Bronchial epithelial cell (primary cell): ENCODE measurements at regions not wholly inside any gene's neighbourhood (a gene's known extent, or its start where the extent isn't known, plus 50 kb on each side); places are given as distances from the start of the nearest gene placed in this dataset.

Experiments used
- DNase-seq: peaks from one replicate; pipeline ENCODE4 v3.0.0-alpha.2; 2010; ENCODE audit warnings: low read depth
- FAIRE-seq: peaks from 2 replicates; lab custom pipeline; 2011; peaks lifted over from hg19 to GRCh38; lab: Jason Lieb, UNC
- H3K27me3 ChIP-seq: 2 replicates; pipeline ENCODE4 v1.5.1; 2011; ENCODE audit warnings: low read length; ENCODE audit not compliant: control insufficient read depth, insufficient read depth
- H3K36me3 ChIP-seq: 2 replicates; pipeline ENCODE4 v1.5.1; 2011; ENCODE audit warnings: low read length; ENCODE audit not compliant: control insufficient read depth, insufficient read depth
- H3K4me3 ChIP-seq: 2 replicates; pipeline ENCODE4 v1.5.1; 2011; ENCODE audit warnings: mild to moderate bottlenecking, low read depth, low read length, control low read depth
- CTCF ChIP-seq: IDR thresholded peaks from 2 replicates; pipeline ENCODE4 v1.5.1; 2011; ENCODE audit warnings: mild to moderate bottlenecking, moderate library complexity, low read length, control low read depth, inconsistent platforms; ENCODE audit not compliant: insufficient read depth, severe bottlenecking

GRCh38 chr7:118511146-118511545 lies 286.6 kb downstream of the ANKRD7 start:
- H3K4me3 ChIP-seq: no peak overlapping the region
- no peaks in the 10 kb centered on the region for H3K27me3 ChIP-seq
- FAIRE-seq: no peak
- H3K36me3 ChIP-seq: no peaks in the 10 kb centered on the region
- no peak for TF ChIP-seq CTCF
- no peak for DNase-seq

GRCh38 chr7:118517275-118517674 lies 292.8 kb downstream of the ANKRD7 start:
- H3K27me3 ChIP-seq: no peaks in the 10 kb centered on the region
- no peaks in the 10 kb centered on the region for H3K36me3 ChIP-seq
- DNase-seq: peak; percentile 23
- H3K4me3 ChIP-seq: no peak overlapping the region
- TF ChIP-seq CTCF: no peak
- FAIRE-seq: no peak

- no peak overlapping the region for H3K4me3 ChIP-seq
- no peak for DNase-seq
- FAIRE-seq: no peak
- H3K36me3 ChIP-seq: no peaks in the 10 kb centered on the region
- TF ChIP-seq CTCF: no peak
- H3K27me3 ChIP-seq: no peaks in the 10 kb centered on the region
Observed at GRCh38 chr7:118525020-118525419, 300.5 kb downstream of the ANKRD7 start.

GRCh38 chr7:118531566-118531965 lies 307.1 kb downstream of the ANKRD7 start:
- H3K36me3 ChIP-seq: no peaks in the 10 kb centered on the region
- no peak for TF ChIP-seq CTCF
- no peak for FAIRE-seq
- DNase-seq: no peak
- no peak overlapping the region for H3K4me3 ChIP-seq
- H3K27me3 ChIP-seq: no peaks in the 10 kb centered on the region

GRCh38 chr7:118559207-118559606 lies 334.7 kb downstream of the ANKRD7 start:
- H3K4me3 ChIP-seq: no peak overlapping the region
- FAIRE-seq (no peak), DNase-seq (no peak)
- no peak for TF ChIP-seq CTCF
- no peaks in the 10 kb centered on the region for H3K36me3 ChIP-seq
- H3K27me3 ChIP-seq: no peaks in the 10 kb centered on the region

- no peak for TF ChIP-seq CTCF
- DNase-seq (no peak), FAIRE-seq (no peak)
- no peaks in the 10 kb centered on the region for H3K27me3 ChIP-seq
- no peak overlapping the region for H3K4me3 ChIP-seq
- H3K36me3 ChIP-seq: no peaks in the 10 kb centered on the region
Observed at GRCh38 chr7:118563311-118563710, 338.8 kb downstream of the ANKRD7 start.
